Thoracic aorta (tissue), 2 donors: ENCODE measurements at regions not wholly inside any gene's neighbourhood (a gene's known extent, or its start where the extent isn't known, plus 50 kb on each side); places are given as distances from the start of the nearest gene placed in this dataset.

ENCODE experiments used
- ATAC-seq: fragments of 150-250 bp; one replicate; pipeline ENCODE4 v1.8.0; 2017; ENCODE audit warnings: low read depth; ENCODE audit not compliant: insufficient number of reproducible peaks, low FRiP score
- DNase-seq: peaks from one replicate; pipeline ENCODE4 v3.0.0-alpha.2; 2020; ENCODE audit warnings: low spot score
- H3K27ac ChIP-seq, 2 donors: fragments of 200-600 bp; sonication (generic); 1 replicate in 1 of 2; 2 replicates in 1 of 2; pipeline ENCODE4 v1.5.1; 2016; ENCODE audit warnings: mild to moderate bottlenecking in 2 of 2, moderate library complexity in 2 of 2
- H3K27me3 ChIP-seq: fragments of 200-600 bp; sonication (generic); replicated peaks from 2 replicates; pipeline ENCODE4 v1.6.0; 2016; ENCODE audit warnings: mild to moderate bottlenecking; ENCODE audit not compliant: insufficient read depth
- H3K36me3 ChIP-seq: fragments of 200-600 bp; sonication (generic); one replicate; pipeline ENCODE4 v1.5.1; 2016
- H3K4me1 ChIP-seq, 2 donors: fragments of 200-600 bp; sonication (generic); 1 replicate in 1 of 2; 2 replicates in 1 of 2; pipeline versions ENCODE4 v1.5.1 to v1.6.0; 2016; ENCODE audit warnings: low read depth in 2 of 2, mild to moderate bottlenecking in 1 of 2; ENCODE audit not compliant: control insufficient read depth in 1 of 2
- H3K4me3 ChIP-seq: fragments of 200-600 bp; sonication (generic); 2 replicates; pipeline ENCODE4 v1.5.1; 2016; ENCODE audit warnings: mild to moderate bottlenecking
- H3K9me3 ChIP-seq: fragments of 200-600 bp; sonication (generic); 2 replicates; pipeline ENCODE4 v1.5.1; 2016
- TF ChIP-seq, protein P1 (sequence below): fragments of 200-600 bp; sonication (generic); IDR thresholded peaks from one replicate; pipeline ENCODE4 v1.5.1; 2019; ENCODE audit warnings: antibody characterized with exemption

GRCh38 chr9:38227061-38227540 lies 158.1 kb upstream of the SHB start:
- no peaks in the 10 kb centered on the region for H3K36me3 ChIP-seq
- ATAC-seq, result no peak
- no peak for DNase-seq
- TF ChIP-seq, protein P1, sequence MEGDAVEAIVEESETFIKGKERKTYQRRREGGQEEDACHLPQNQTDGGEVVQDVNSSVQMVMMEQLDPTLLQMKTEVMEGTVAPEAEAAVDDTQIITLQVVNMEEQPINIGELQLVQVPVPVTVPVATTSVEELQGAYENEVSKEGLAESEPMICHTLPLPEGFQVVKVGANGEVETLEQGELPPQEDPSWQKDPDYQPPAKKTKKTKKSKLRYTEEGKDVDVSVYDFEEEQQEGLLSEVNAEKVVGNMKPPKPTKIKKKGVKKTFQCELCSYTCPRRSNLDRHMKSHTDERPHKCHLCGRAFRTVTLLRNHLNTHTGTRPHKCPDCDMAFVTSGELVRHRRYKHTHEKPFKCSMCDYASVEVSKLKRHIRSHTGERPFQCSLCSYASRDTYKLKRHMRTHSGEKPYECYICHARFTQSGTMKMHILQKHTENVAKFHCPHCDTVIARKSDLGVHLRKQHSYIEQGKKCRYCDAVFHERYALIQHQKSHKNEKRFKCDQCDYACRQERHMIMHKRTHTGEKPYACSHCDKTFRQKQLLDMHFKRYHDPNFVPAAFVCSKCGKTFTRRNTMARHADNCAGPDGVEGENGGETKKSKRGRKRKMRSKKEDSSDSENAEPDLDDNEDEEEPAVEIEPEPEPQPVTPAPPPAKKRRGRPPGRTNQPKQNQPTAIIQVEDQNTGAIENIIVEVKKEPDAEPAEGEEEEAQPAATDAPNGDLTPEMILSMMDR, result no peak
- H3K27me3 ChIP-seq, result no peaks in the 10 kb centered on the region
- H3K9me3 ChIP-seq, result no peaks in the 10 kb centered on the region
- H3K27ac ChIP-seq, result no peak overlapping the region
- peaks cover 0 to 5% of the 10 kb centered on the region in 2 donors for H3K4me1 ChIP-seq
- H3K4me3 ChIP-seq, result peak overlapping the region; percentile 46

DNA sequence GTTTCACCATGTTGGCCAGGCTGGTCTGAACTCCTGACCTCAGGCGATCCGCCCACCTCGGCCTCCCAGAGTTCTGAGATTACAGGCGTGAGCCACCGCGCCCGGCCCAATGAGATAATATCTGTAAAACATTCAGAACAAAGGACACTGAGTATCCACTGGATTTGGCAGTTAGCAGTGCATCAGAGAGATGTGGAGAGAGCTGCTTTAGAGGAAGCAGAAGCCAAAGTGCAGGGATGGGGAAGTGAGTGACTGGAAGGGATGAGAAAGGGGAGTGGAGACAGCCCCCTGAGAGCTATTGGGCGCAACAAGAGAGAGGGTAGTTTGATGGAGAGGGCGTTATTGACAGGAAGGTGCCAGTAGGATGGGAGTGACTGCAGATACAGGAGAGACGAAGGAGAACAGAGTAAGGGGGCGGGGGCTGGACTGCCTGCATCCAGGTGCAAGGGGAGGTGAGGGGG lies 157.5 kb upstream of the SHB start:
- Histone ChIP-seq H3K4me3 (no peak overlapping the region), H3K4me1 (peaks cover 0 to 5% of the 10 kb centered on the region in 2 donors), H3K27me3 (no peaks in the 10 kb centered on the region), H3K36me3 (no peaks in the 10 kb centered on the region), H3K9me3 (no peaks in the 10 kb centered on the region), H3K27ac (no peak overlapping the region)
- no peak for DNase-seq
- ATAC-seq, result no peak
- TF ChIP-seq, protein P1, result no peak

GRCh38 chr9:38224941-38225340 lies 155.9 kb upstream of the SHB start:
- DNase-seq, result no peak

GRCh38 chr9:38216572-38216971 lies 147.5 kb upstream of the SHB start:
- no peaks in the 10 kb centered on the region for H3K9me3 ChIP-seq
- no peaks in the 10 kb centered on the region for H3K4me1 ChIP-seq
- TF ChIP-seq, protein P1, result no peak
- H3K4me3 ChIP-seq, result no peak overlapping the region
- no peaks in the 10 kb centered on the region for H3K36me3 ChIP-seq
- no peaks in the 10 kb centered on the region for H3K27me3 ChIP-seq
- no peak for DNase-seq
- no peak for ATAC-seq
- H3K27ac ChIP-seq, result no peak overlapping the region

More at GRCh38 chr9:38224941-38225340, 155.9 kb upstream of the SHB start:
- TF ChIP-seq, protein P1, result no peak
- Histone ChIP-seq H3K36me3 (no peaks in the 10 kb centered on the region), H3K4me1 (peaks cover 0 to 5% of the 10 kb centered on the region in 2 donors), H3K9me3 (no peaks in the 10 kb centered on the region), H3K4me3 (no peak overlapping the region), H3K27ac (no peak overlapping the region), H3K27me3 (no peaks in the 10 kb centered on the region)
- ATAC-seq, result no peak

DNA sequence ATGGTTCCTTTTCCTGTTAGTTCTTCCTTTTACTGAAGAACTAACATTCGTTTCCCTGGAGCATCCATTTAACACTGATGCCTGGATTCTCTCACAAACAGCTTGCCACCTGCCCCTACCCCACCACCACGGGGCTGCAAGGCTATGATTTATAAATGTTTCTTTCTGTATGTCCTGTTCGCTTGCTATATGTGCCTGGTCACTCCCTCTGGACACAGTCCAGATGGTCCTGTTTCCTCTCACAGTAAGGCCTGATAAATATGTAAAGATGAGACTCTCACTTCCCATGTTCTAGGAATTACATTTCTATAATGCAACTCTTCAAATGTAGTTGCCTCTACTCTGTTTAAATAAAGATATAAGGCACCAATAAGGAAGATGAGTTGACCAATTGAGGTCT lies 146.4 kb upstream of the SHB start:
- TF ChIP-seq, protein P1, result no peak
- DNase-seq, result no peak
- Histone ChIP-seq H3K4me1 (no peaks in the 10 kb centered on the region), H3K27me3 (no peaks in the 10 kb centered on the region), H3K9me3 (no peaks in the 10 kb centered on the region), H3K36me3 (no peaks in the 10 kb centered on the region), H3K27ac (no peak overlapping the region), H3K4me3 (no peak overlapping the region)
- ATAC-seq, result no peak
